Erythroblast (primary cell): ENCODE measurements at regions not wholly inside any gene's neighbourhood (a gene's known extent, or its start where the extent isn't known, plus 50 kb on each side); places are given as distances from the start of the nearest gene placed in this dataset.

Experiments used
- GATA1 ChIP-seq: IDR thresholded peaks from 2 replicates; pipeline ENCODE4 v1.6.1; 2011; ENCODE audit warnings: low read depth, mild to moderate bottlenecking, control low read depth, low read length, moderate library complexity
- POLR2A ChIP-seq: IDR thresholded peaks from 2 replicates; pipeline ENCODE4 v1.6.1; 2011; ENCODE audit warnings: mild to moderate bottlenecking, low read length

GRCh38 chr7:119660080-119660479, 612.9 kb upstream of the KCND2 start:
- TF ChIP-seq POLR2A = no peak
- TF ChIP-seq GATA1 = no peak
